H7 (cell line): ENCODE measurements at regions not wholly inside any gene's neighbourhood (a gene's known extent, or its start where the extent isn't known, plus 50 kb on each side); places are given as distances from the start of the nearest gene placed in this dataset.
"Not testable (repeated sequence)": the region's sequence is repeated elsewhere in the genome, so short reads cannot be mapped to it uniquely, and the experiment has no call there.

Experiments used
- DNase-seq: peaks from one replicate; pipeline ENCODE4 v3.0.0; 2012
- H3K27me3 ChIP-seq: 2 replicates; pipeline ENCODE4 v1.6.0; 2011; ENCODE audit warnings: mild to moderate bottlenecking, low read length; ENCODE audit not compliant: control insufficient read depth, insufficient read depth
- H3K36me3 ChIP-seq: replicated peaks from 2 replicates; pipeline ENCODE4 v1.5.1; 2011; ENCODE audit warnings: low read length; ENCODE audit not compliant: control insufficient read depth, insufficient read depth
- H3K4me3 ChIP-seq: 2 replicates; pipeline ENCODE4 v1.5.1; 2011; ENCODE audit warnings: low read depth, mild to moderate bottlenecking, control low read depth, low read length, moderate library complexity; ENCODE audit not compliant: insufficient read depth

GRCh38 chr4:159592898-159593556 lies 490.1 kb downstream of the RAPGEF2 start:
- DNase-seq: no peak
- Histone ChIP-seq H3K36me3 (no peaks in the 10 kb centered on the region), H3K27me3 (no peaks in the 10 kb centered on the region), H3K4me3 (no peak overlapping the region)

- H3K4me3 ChIP-seq: no peak overlapping the region
- no peaks in the 10 kb centered on the region for H3K27me3 ChIP-seq
- no peak for DNase-seq
- no peaks in the 10 kb centered on the region for H3K36me3 ChIP-seq
Measured at GRCh38 chr4:159593681-159594080, 490.8 kb downstream of the RAPGEF2 start.

GRCh38 chr4:159594576-159594975 lies 491.7 kb downstream of the RAPGEF2 start:
- Histone ChIP-seq H3K4me3 (no peak overlapping the region), H3K36me3 (no peaks in the 10 kb centered on the region), H3K27me3 (no peaks in the 10 kb centered on the region)
- no peak for DNase-seq

GRCh38 chr4:159595101-159595500 lies 492.2 kb downstream of the RAPGEF2 start:
- H3K27me3 ChIP-seq, H3K36me3 ChIP-seq, H3K4me3 ChIP-seq, DNase-seq: not testable (repeated sequence)

GRCh38 chr4:159598602-159599001 lies 495.7 kb downstream of the RAPGEF2 start:
- no peaks in the 10 kb centered on the region for H3K36me3 ChIP-seq
- no peak overlapping the region for H3K4me3 ChIP-seq
- DNase-seq: no peak
- H3K27me3 ChIP-seq: no peaks in the 10 kb centered on the region

DNA sequence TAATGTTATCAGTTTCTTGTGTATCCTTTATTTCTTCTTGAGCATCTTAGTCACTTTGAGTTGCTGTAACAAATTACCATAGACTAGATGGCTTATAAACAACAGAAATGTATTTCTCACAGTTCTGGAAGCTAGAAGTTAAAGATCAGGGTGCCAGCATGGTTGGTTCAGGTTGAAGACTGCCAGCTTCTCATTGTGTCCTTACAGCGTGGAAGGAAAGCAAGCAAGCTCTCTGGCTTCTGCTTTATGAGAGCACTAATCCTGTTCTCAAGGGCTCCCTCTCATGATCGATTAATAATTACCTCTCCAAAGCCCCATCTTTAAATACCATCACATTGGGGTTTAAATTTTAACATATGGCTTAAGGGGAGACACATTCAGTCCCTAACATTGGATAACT lies 497.2 kb downstream of the RAPGEF2 start:
- Histone ChIP-seq H3K4me3 (no peak overlapping the region), H3K36me3 (no peaks in the 10 kb centered on the region), H3K27me3 (no peaks in the 10 kb centered on the region)
- no peak for DNase-seq

DNA sequence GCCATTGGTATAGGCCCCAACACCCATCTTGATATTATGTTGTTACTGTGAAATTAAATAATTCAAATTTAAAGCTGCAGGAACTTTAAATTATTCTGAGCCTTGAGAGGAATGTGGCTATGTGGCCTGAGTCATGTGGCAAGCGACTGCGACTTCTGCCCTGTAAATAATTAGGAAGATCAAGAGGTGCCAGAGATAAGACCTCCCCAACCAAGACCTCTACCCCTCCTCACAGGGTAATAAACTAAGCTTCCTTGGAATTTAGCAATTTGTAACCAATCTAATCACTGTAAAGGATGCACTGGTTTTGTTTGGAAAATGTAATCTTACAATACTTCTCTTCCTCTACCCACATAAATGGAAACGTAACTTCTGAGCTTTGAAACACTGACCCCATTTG lies 501.9 kb downstream of the RAPGEF2 start:
- no peaks in the 10 kb centered on the region for H3K36me3 ChIP-seq
- no peak overlapping the region for H3K4me3 ChIP-seq

DNA sequence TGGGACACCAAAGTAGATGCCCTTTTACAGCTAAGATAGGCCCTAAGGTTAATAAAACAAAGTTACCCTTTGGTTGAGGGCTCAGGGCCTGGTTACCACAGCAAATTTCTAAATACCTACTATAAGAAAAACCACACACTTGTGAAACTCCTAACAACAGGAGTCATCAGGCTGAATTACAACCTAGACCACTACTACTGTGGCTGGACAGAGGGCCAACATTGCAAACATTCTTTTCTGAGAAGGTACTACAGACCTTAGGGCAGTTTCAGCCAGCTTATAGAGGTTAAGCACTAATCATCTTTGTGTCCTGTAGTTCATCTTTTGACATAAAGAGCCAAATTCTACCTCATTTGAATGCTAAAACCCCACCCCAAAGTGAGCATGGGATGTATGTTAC lies 504.0 kb downstream of the RAPGEF2 start:
- DNase-seq: no peak
- Histone ChIP-seq H3K36me3 (no peaks in the 10 kb centered on the region), H3K27me3 (no peaks in the 10 kb centered on the region), H3K4me3 (no peak overlapping the region)

More for the DNA sequence above, 501.9 kb downstream of the RAPGEF2 start:
- DNase-seq: no peak
- no peaks in the 10 kb centered on the region for H3K27me3 ChIP-seq

DNA sequence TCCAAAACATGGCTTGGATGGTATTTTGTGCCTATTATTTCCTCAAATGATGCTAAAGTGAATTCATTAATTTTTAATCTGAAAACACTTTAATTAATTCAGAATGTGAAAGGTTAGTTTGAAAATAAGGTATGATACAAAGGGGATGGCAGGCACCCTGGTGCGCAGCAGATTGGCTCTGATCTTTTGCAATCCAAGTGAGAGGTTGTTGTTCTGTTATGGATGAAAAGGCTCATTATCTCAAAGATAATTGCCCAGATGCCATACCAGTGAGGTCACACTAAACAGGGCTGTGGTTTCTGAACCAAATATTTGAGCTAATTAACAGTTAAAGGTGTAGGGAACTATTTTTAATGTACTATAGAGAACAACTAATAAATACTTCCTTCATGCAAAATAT lies 504.9 kb downstream of the RAPGEF2 start:
- peak; percentile 7 for DNase-seq
- Histone ChIP-seq H3K4me3 (no peak overlapping the region), H3K36me3 (no peaks in the 10 kb centered on the region), H3K27me3 (no peaks in the 10 kb centered on the region)

GRCh38 chr4:159608436-159608835 lies 505.6 kb downstream of the RAPGEF2 start:
- no peaks in the 10 kb centered on the region for H3K36me3 ChIP-seq
- no peak overlapping the region for H3K4me3 ChIP-seq
- H3K27me3 ChIP-seq: no peaks in the 10 kb centered on the region
- no peak for DNase-seq

DNA sequence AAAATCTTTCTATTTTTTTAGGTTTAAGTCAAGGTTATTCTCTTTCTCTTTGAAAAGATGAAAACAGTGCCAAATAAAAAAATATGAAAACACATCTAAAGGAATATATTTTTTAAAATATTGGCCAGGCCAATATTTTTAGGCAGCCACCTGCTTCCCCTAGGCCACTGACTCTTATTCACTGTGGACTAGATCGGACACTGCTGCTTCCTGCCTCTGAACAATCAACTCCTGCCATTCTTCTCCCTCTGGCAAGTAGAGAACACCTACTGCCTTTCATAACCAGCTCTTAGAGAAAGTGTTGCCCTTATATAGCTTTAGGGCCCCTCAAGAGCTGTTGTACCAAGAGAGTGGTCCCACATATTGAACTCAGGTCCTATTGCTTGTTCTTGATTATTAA lies 529.2 kb downstream of the RAPGEF2 start:
- H3K36me3 ChIP-seq: no peaks in the 10 kb centered on the region
- DNase-seq: no peak
- no peak overlapping the region for H3K4me3 ChIP-seq
- H3K27me3 ChIP-seq: no peaks in the 10 kb centered on the region

- no peak for DNase-seq
- Histone ChIP-seq H3K27me3 (no peaks in the 10 kb centered on the region), H3K4me3 (no peak overlapping the region), H3K36me3 (no peaks in the 10 kb centered on the region)
Measured at GRCh38 chr4:159639671-159640323, 536.9 kb downstream of the RAPGEF2 start.

GRCh38 chr4:159649237-159649636 lies 546.4 kb downstream of the RAPGEF2 start:
- no peak for DNase-seq
- no peaks in the 10 kb centered on the region for H3K27me3 ChIP-seq
- H3K4me3 ChIP-seq: no peak overlapping the region

GRCh38 chr4:159652871-159653270 lies 550.0 kb downstream of the RAPGEF2 start:
- no peak overlapping the region for H3K4me3 ChIP-seq
- no peak for DNase-seq
- H3K27me3 ChIP-seq: no peaks in the 10 kb centered on the region
- H3K36me3 ChIP-seq: no peaks in the 10 kb centered on the region

More at GRCh38 chr4:159649237-159649636, 546.4 kb downstream of the RAPGEF2 start:
- H3K36me3 ChIP-seq: no peaks in the 10 kb centered on the region

- H3K36me3 ChIP-seq: no peaks in the 10 kb centered on the region
- no peak overlapping the region for H3K4me3 ChIP-seq
- no peaks in the 10 kb centered on the region for H3K27me3 ChIP-seq
- DNase-seq: no peak
Measured at GRCh38 chr4:159655547-159655946, 552.7 kb downstream of the RAPGEF2 start.
